CD4-positive, CD25-positive, alpha-beta regulatory T cell (primary cell): ENCODE measurements at regions not wholly inside any gene's neighbourhood (a gene's known extent, or its start where the extent isn't known, plus 50 kb on each side); places are given as distances from the start of the nearest gene placed in this dataset.
A peak's percentile ranks its signal among the peaks of the same experiment; 100 is the strongest.

ENCODE experiments used
- ATAC-seq, 2 donors: fragments of 150-1000 bp; cut with Tn5 transposase; one replicate each; pipeline ENCODE4 v1.10.0; 2021; ENCODE audit warnings: low read depth in 2 of 2, moderate number of reproducible peaks in 2 of 2, moderate library complexity in 1 of 2
- DNase-seq, 3 donors: peaks; one replicate each; pipeline versions ENCODE4 v3.0.0 to v3.0.0-alpha.2; 2012 to 2022; ENCODE audit warnings: mixed read lengths in 1 of 3
- H3K27ac ChIP-seq: one replicate; pipeline ENCODE4 v1.7.0; 2013; ENCODE audit warnings: mild to moderate bottlenecking, low read length; ENCODE audit not compliant: insufficient read depth, poor library complexity, severe bottlenecking
- H3K27me3 ChIP-seq: one replicate; pipeline ENCODE4 v1.7.0; 2013; ENCODE audit warnings: low read length; ENCODE audit not compliant: control insufficient read depth, insufficient read depth
- H3K36me3 ChIP-seq: one replicate; pipeline ENCODE4 v1.7.0; 2013; ENCODE audit warnings: mild to moderate bottlenecking, low read length, moderate library complexity; ENCODE audit not compliant: control insufficient read depth, insufficient read depth
- H3K4me1 ChIP-seq: 2 replicates; pipeline ENCODE4 v1.7.0; 2013; ENCODE audit warnings: mild to moderate bottlenecking, low read length; ENCODE audit not compliant: insufficient read depth, control insufficient read depth, poor library complexity, severe bottlenecking
- H3K4me3 ChIP-seq: one replicate; pipeline ENCODE4 v1.7.0; 2013; ENCODE audit warnings: low read depth, mild to moderate bottlenecking, low read length, moderate library complexity
- H3K9me3 ChIP-seq, 2 experiments: 1 replicate in 1 of 2; 2 replicates in 1 of 2; pipeline ENCODE4 v1.7.0; 2013; ENCODE audit warnings: low read length in 2 of 2, mild to moderate bottlenecking in 1 of 2, moderate library complexity in 1 of 2; ENCODE audit not compliant: control insufficient read depth in 2 of 2
- H3K27ac Mint-ChIP-seq, 3 donors: one replicate each; pipeline ENCODE4 v1.8.0; 2020 to 2022; ENCODE audit warnings: mild to moderate bottlenecking in 3 of 3, mixed read lengths in 3 of 3, moderate library complexity in 2 of 3
- H3K27me3 Mint-ChIP-seq: one replicate; pipeline ENCODE4 v1.8.0; 2022; ENCODE audit warnings: mild to moderate bottlenecking, mixed read lengths
- H3K36me3 Mint-ChIP-seq: one replicate; pipeline ENCODE4 v1.8.0; 2020; ENCODE audit warnings: mixed read lengths
- H3K4me1 Mint-ChIP-seq, 4 donors: one replicate each; pipeline ENCODE4 v1.8.0; 2020 to 2022; ENCODE audit warnings: mixed read lengths in 4 of 4, mild to moderate bottlenecking in 1 of 4
- H3K4me3 Mint-ChIP-seq, 4 donors: one replicate each; pipeline ENCODE4 v1.8.0; 2020 to 2022; ENCODE audit warnings: mild to moderate bottlenecking in 4 of 4, mixed read lengths in 4 of 4, moderate library complexity in 3 of 4
- H3K9me3 Mint-ChIP-seq, 7 donors: one replicate each; pipeline ENCODE4 v1.8.0; 2020 to 2022; ENCODE audit warnings: mixed read lengths in 7 of 7, mild to moderate bottlenecking in 3 of 7, moderate library complexity in 2 of 7

GRCh38 chr6:120590611-120591010 lies 743.7 kb downstream of the TBC1D32 start:
- Histone ChIP-seq H3K9me3 (no peaks in the 10 kb centered on the region), H3K4me3 (no peak overlapping the region), H3K36me3 (no peaks in the 10 kb centered on the region), H3K27ac (no peak overlapping the region), H3K4me1 (no peaks in the 10 kb centered on the region), H3K27me3 (no peaks in the 10 kb centered on the region)
- H3K27me3 Mint-ChIP-seq, result no peaks in the 10 kb centered on the region
- no peaks in the 10 kb centered on the region for H3K4me1 Mint-ChIP-seq
- H3K9me3 Mint-ChIP-seq, result peaks cover 0 to 3% (median 0%) of the 10 kb centered on the region in 7 donors
- no peak for ATAC-seq
- H3K4me3 Mint-ChIP-seq, result no peak overlapping the region
- no peak for DNase-seq
- no peaks in the 10 kb centered on the region for H3K36me3 Mint-ChIP-seq
- no peak overlapping the region for H3K27ac Mint-ChIP-seq

GRCh38 chr6:120588424-120588823 lies 745.9 kb downstream of the TBC1D32 start:
- Histone ChIP-seq H3K27ac (no peak overlapping the region), H3K9me3 (no peaks in the 10 kb centered on the region), H3K36me3 (no peaks in the 10 kb centered on the region), H3K4me1 (no peaks in the 10 kb centered on the region), H3K27me3 (no peaks in the 10 kb centered on the region), H3K4me3 (no peak overlapping the region)
- peaks cover 0 to 5% (median 0%) of the 10 kb centered on the region in 7 donors for H3K9me3 Mint-ChIP-seq
- H3K27me3 Mint-ChIP-seq, result no peaks in the 10 kb centered on the region
- H3K4me1 Mint-ChIP-seq, result no peaks in the 10 kb centered on the region
- no peak overlapping the region for H3K27ac Mint-ChIP-seq
- no peak overlapping the region for H3K4me3 Mint-ChIP-seq
- H3K36me3 Mint-ChIP-seq, result no peaks in the 10 kb centered on the region
- DNase-seq (no peak), ATAC-seq (no peak)

GRCh38 chr6:120587381-120587780 lies 746.9 kb downstream of the TBC1D32 start:
- Histone ChIP-seq H3K9me3 (no peaks in the 10 kb centered on the region), H3K4me3 (no peak overlapping the region), H3K27me3 (no peaks in the 10 kb centered on the region), H3K27ac (no peak overlapping the region), H3K36me3 (no peaks in the 10 kb centered on the region), H3K4me1 (no peaks in the 10 kb centered on the region)
- Mint-ChIP-seq H3K27ac (no peak overlapping the region), H3K27me3 (no peaks in the 10 kb centered on the region), H3K36me3 (no peaks in the 10 kb centered on the region), H3K4me1 (no peaks in the 10 kb centered on the region), H3K4me3 (no peak overlapping the region), H3K9me3 (peaks cover 0 to 10% (median 3%) of the 10 kb centered on the region in 7 donors)
- ATAC-seq, result no peak
- DNase-seq, result no peak

GRCh38 chr6:120584111-120584760 lies 750.0 kb downstream of the TBC1D32 start:
- Histone ChIP-seq H3K36me3 (no peaks in the 10 kb centered on the region), H3K9me3 (no peaks in the 10 kb centered on the region), H3K27me3 (no peaks in the 10 kb centered on the region), H3K27ac (no peak overlapping the region), H3K4me3 (no peak overlapping the region), H3K4me1 (no peaks in the 10 kb centered on the region)
- no peaks in the 10 kb centered on the region for H3K36me3 Mint-ChIP-seq
- no peak overlapping the region for H3K4me3 Mint-ChIP-seq
- no peak for ATAC-seq
- H3K9me3 Mint-ChIP-seq, result peaks cover 0 to 10% (median 3%) of the 10 kb centered on the region in 7 donors
- H3K27me3 Mint-ChIP-seq, result no peaks in the 10 kb centered on the region
- no peak for DNase-seq
- H3K27ac Mint-ChIP-seq, result no peak overlapping the region
- no peaks in the 10 kb centered on the region for H3K4me1 Mint-ChIP-seq

GRCh38 chr6:120576061-120576460 lies 758.2 kb downstream of the TBC1D32 start:
- DNase-seq (no peak), ATAC-seq (no peak)
- Mint-ChIP-seq H3K4me3 (no peak overlapping the region), H3K27ac (no peak overlapping the region), H3K36me3 (no peaks in the 10 kb centered on the region), H3K4me1 (no peaks in the 10 kb centered on the region), H3K9me3 (peaks cover 0 to 7% (median 0%) of the 10 kb centered on the region in 7 donors), H3K27me3 (no peaks in the 10 kb centered on the region)
- Histone ChIP-seq H3K27ac (no peak overlapping the region), H3K36me3 (no peaks in the 10 kb centered on the region), H3K4me3 (no peak overlapping the region), H3K27me3 (no peaks in the 10 kb centered on the region), H3K9me3 (no peaks in the 10 kb centered on the region), H3K4me1 (no peaks in the 10 kb centered on the region)

GRCh38 chr6:120569714-120570113 lies 764.6 kb downstream of the TBC1D32 start:
- H3K4me1 ChIP-seq, result no peaks in the 10 kb centered on the region
- H3K27me3 Mint-ChIP-seq, result no peaks in the 10 kb centered on the region
- no peak for DNase-seq
- no peak for ATAC-seq
- no peaks in the 10 kb centered on the region for H3K36me3 ChIP-seq
- H3K36me3 Mint-ChIP-seq, result no peaks in the 10 kb centered on the region
- no peak overlapping the region for H3K4me3 Mint-ChIP-seq
- no peak overlapping the region for H3K27ac Mint-ChIP-seq
- no peak overlapping the region for H3K27ac ChIP-seq
- H3K4me3 ChIP-seq, result no peak overlapping the region
- no peaks in the 10 kb centered on the region for H3K4me1 Mint-ChIP-seq
- H3K9me3 Mint-ChIP-seq, result peaks cover 0 to 9% (median 1%) of the 10 kb centered on the region in 7 donors
- no peaks in the 10 kb centered on the region for H3K9me3 ChIP-seq
- H3K27me3 ChIP-seq, result no peaks in the 10 kb centered on the region

- Mint-ChIP-seq H3K4me1 (no peaks in the 10 kb centered on the region), H3K36me3 (no peaks in the 10 kb centered on the region), H3K27ac (peak overlapping the region in 1 of 3 donors; percentile 32), H3K27me3 (no peaks in the 10 kb centered on the region), H3K9me3 (peaks cover 1 to 10% (median 3%) of the 10 kb centered on the region in 7 donors), H3K4me3 (no peak overlapping the region)
- Histone ChIP-seq H3K4me1 (no peaks in the 10 kb centered on the region), H3K27me3 (no peaks in the 10 kb centered on the region), H3K4me3 (no peak overlapping the region), H3K9me3 (no peaks in the 10 kb centered on the region), H3K27ac (no peak overlapping the region), H3K36me3 (no peaks in the 10 kb centered on the region)
- DNase-seq (no peak), ATAC-seq (no peak)
Measured at GRCh38 chr6:120564779-120565178, 769.5 kb downstream of the TBC1D32 start.

- ATAC-seq (no peak), DNase-seq (no peak)
- no peaks in the 10 kb centered on the region for H3K36me3 Mint-ChIP-seq
- H3K27ac ChIP-seq, result no peak overlapping the region
- H3K36me3 ChIP-seq, result no peaks in the 10 kb centered on the region
- H3K27me3 Mint-ChIP-seq, result no peaks in the 10 kb centered on the region
- H3K4me1 ChIP-seq, result no peaks in the 10 kb centered on the region
- H3K4me3 ChIP-seq, result no peak overlapping the region
- H3K4me1 Mint-ChIP-seq, result no peaks in the 10 kb centered on the region
- no peak overlapping the region for H3K27ac Mint-ChIP-seq
- peaks cover 0 to 11% (median 2%) of the 10 kb centered on the region in 7 donors for H3K9me3 Mint-ChIP-seq
- H3K27me3 ChIP-seq, result no peaks in the 10 kb centered on the region
- H3K9me3 ChIP-seq, result no peaks in the 10 kb centered on the region
- H3K4me3 Mint-ChIP-seq, result no peak overlapping the region
Measured at GRCh38 chr6:120558294-120558693, 776.0 kb downstream of the TBC1D32 start.
